ENCODE measurements at regions not wholly inside any gene's neighbourhood (a gene's known extent, or its start where the extent isn't known, plus 50 kb on each side); places are given as distances from the start of the nearest gene placed in this dataset.

GRCh38 chr1:25081496-25081895 is 150.8 kb downstream of the SYF2 start:
- TF ChIP-seq CTCF (IDR thresholded peaks at IDR 0.05 in 4 of 5, conservative IDR thresholded peaks at IDR 0.05 in 1 of 5) (no peak), POLR2A (IDR thresholded peaks at IDR 0.05) (no peak)
